GM12874 (cell line): ENCODE measurements at regions not wholly inside any gene's neighbourhood (a gene's known extent, or its start where the extent isn't known, plus 50 kb on each side); places are given as distances from the start of the nearest gene placed in this dataset.

ENCODE experiments used
- CTCF ChIP-seq: IDR thresholded peaks from 2 replicates; pipeline ENCODE4 v1.5.1; 2011; ENCODE audit warnings: low read depth, mild to moderate bottlenecking, control low read depth, low read length, moderate library complexity; ENCODE audit not compliant: insufficient read depth

- TF ChIP-seq CTCF: no peak
Measured at GRCh38 chr12:59122784-59123183, 202.5 kb upstream of the LRIG3 start.

- TF ChIP-seq CTCF: no peak
Measured at GRCh38 chr12:59121451-59121850, 201.1 kb upstream of the LRIG3 start.

- TF ChIP-seq CTCF: no peak
Measured at GRCh38 chr12:59119676-59120075, 199.4 kb upstream of the LRIG3 start.

GRCh38 chr12:59118356-59118755, 198.1 kb upstream of the LRIG3 start:
- TF ChIP-seq CTCF: no peak

- TF ChIP-seq CTCF: no peak
Measured at GRCh38 chr12:59115995-59116394, 195.7 kb upstream of the LRIG3 start.

- TF ChIP-seq CTCF: no peak
Measured at GRCh38 chr12:59115526-59115925, 195.2 kb upstream of the LRIG3 start.

GRCh38 chr12:59113831-59114615, 193.7 kb upstream of the LRIG3 start:
- peak; percentile 81 for TF ChIP-seq CTCF

GRCh38 chr12:59111851-59112250, 191.5 kb upstream of the LRIG3 start:
- TF ChIP-seq CTCF: no peak
